ENCODE measurements at regions not wholly inside any gene's neighbourhood (a gene's known extent, or its start where the extent isn't known, plus 50 kb on each side); places are given as distances from the start of the nearest gene placed in this dataset.
"Not testable (repeated sequence)": the region's sequence is repeated elsewhere in the genome, so short reads cannot be mapped to it uniquely, and the experiment has no call there.

DNA sequence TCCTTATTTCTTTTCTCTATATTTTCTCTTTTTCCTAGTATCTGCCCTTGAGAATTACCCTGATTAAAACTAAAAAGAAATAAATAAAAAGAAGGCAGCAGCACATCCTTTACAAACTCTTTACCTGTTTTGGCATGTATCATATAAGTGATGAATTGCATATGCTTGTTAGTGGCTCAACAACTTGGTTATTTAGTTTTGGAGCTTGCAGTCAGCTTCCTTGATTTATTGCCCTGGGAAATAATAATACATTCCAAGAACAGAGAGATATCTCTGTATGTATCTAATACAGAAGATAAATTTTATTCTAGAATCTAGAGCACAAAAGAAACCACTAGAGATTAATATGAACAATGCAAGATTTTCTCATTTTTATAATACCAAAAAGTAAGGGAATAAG lies 139.8 kb upstream of the ZC3H15 start:
- Histone ChIP-seq H3K9me3 (ENCODE audit: severe bottlenecking) (no peaks in the 10 kb centered on the region), H3K27me3 (ENCODE audit: insufficient read depth, low read depth, severe bottlenecking) (no peaks in the 10 kb centered on the region), H3K36me3 (no peaks in the 10 kb centered on the region), H3K27ac (no peak overlapping the region), H3K4me3 (ENCODE audit: low read depth, low read length) (no peak overlapping the region)
- no peak for DNase-seq
- TF ChIP-seq, protein P1, sequence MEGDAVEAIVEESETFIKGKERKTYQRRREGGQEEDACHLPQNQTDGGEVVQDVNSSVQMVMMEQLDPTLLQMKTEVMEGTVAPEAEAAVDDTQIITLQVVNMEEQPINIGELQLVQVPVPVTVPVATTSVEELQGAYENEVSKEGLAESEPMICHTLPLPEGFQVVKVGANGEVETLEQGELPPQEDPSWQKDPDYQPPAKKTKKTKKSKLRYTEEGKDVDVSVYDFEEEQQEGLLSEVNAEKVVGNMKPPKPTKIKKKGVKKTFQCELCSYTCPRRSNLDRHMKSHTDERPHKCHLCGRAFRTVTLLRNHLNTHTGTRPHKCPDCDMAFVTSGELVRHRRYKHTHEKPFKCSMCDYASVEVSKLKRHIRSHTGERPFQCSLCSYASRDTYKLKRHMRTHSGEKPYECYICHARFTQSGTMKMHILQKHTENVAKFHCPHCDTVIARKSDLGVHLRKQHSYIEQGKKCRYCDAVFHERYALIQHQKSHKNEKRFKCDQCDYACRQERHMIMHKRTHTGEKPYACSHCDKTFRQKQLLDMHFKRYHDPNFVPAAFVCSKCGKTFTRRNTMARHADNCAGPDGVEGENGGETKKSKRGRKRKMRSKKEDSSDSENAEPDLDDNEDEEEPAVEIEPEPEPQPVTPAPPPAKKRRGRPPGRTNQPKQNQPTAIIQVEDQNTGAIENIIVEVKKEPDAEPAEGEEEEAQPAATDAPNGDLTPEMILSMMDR (IDR thresholded peaks at IDR 0.05; ENCODE audit: low read depth, low read length) = no peak

GRCh38 chr2:186347472-186347871 lies 138.6 kb upstream of the ZC3H15 start:
- H3K36me3 ChIP-seq = no peaks in the 10 kb centered on the region
- TF ChIP-seq, protein P1 (IDR thresholded peaks at IDR 0.05; ENCODE audit: low read depth, low read length) = no peak
- H3K4me3 ChIP-seq (ENCODE audit: low read depth, low read length) = no peak overlapping the region

GRCh38 chr2:186348200-186348599 lies 137.9 kb upstream of the ZC3H15 start:
- no peak overlapping the region for H3K27ac ChIP-seq
- no peak overlapping the region for H3K4me3 ChIP-seq (ENCODE audit: low read depth, low read length)
- no peaks in the 10 kb centered on the region for H3K36me3 ChIP-seq
- TF ChIP-seq, protein P1 (IDR thresholded peaks at IDR 0.05; ENCODE audit: low read depth, low read length) = no peak
- no peak for DNase-seq
- no peaks in the 10 kb centered on the region for H3K9me3 ChIP-seq (ENCODE audit: severe bottlenecking)
- no peaks in the 10 kb centered on the region for H3K27me3 ChIP-seq (ENCODE audit: insufficient read depth, low read depth, severe bottlenecking)

More at GRCh38 chr2:186347472-186347871, 138.6 kb upstream of the ZC3H15 start:
- no peak for DNase-seq
- H3K9me3 ChIP-seq (ENCODE audit: severe bottlenecking) = no peaks in the 10 kb centered on the region
- no peak overlapping the region for H3K27ac ChIP-seq
- no peaks in the 10 kb centered on the region for H3K27me3 ChIP-seq (ENCODE audit: insufficient read depth, low read depth, severe bottlenecking)

- TF ChIP-seq, protein P1 (IDR thresholded peaks at IDR 0.05; ENCODE audit: low read depth, low read length) = no peak
- H3K9me3 ChIP-seq (ENCODE audit: severe bottlenecking) = peaks cover 2% of the 10 kb centered on the region
- H3K27me3 ChIP-seq (ENCODE audit: insufficient read depth, low read depth, severe bottlenecking) = no peaks in the 10 kb centered on the region
- no peak overlapping the region for H3K4me3 ChIP-seq (ENCODE audit: low read depth, low read length)
- no peak for DNase-seq
- no peak overlapping the region for H3K27ac ChIP-seq
- H3K36me3 ChIP-seq = no peaks in the 10 kb centered on the region
Observed at GRCh38 chr2:186349508-186349907, 136.6 kb upstream of the ZC3H15 start.

- not testable (repeated sequence) for H3K27me3 ChIP-seq (ENCODE audit: insufficient read depth, low read depth, severe bottlenecking); H3K4me3 ChIP-seq (ENCODE audit: low read depth, low read length); H3K27ac ChIP-seq; H3K36me3 ChIP-seq; H3K9me3 ChIP-seq (ENCODE audit: severe bottlenecking); DNase-seq
Observed at GRCh38 chr2:186354160-186354559, 131.9 kb upstream of the ZC3H15 start.

DNA sequence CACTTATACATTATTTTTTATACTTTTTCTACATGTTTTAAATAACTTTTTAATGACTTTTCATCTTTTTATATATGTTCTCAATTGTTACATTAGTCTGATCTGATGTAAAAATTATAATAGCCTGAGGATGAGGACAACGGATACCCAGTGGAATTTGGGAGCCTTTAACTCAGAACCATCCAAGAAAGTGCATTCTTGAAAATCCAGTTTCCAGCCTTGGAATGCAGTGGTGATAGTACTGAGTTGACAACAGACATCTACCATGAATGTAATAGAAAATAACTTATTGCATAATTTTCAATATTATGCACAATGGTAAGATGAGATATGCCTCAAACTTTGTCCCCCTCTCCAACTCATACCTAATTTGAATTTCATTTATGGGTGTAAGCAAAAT lies 120.7 kb upstream of the ZC3H15 start:
- no peak overlapping the region for H3K27ac ChIP-seq
- TF ChIP-seq, protein P1 (IDR thresholded peaks at IDR 0.05; ENCODE audit: low read depth, low read length) = no peak
- no peaks in the 10 kb centered on the region for H3K27me3 ChIP-seq (ENCODE audit: insufficient read depth, low read depth, severe bottlenecking)
- no peak overlapping the region for H3K4me3 ChIP-seq (ENCODE audit: low read depth, low read length)
- H3K9me3 ChIP-seq (ENCODE audit: severe bottlenecking) = no peaks in the 10 kb centered on the region
- DNase-seq = no peak
- no peaks in the 10 kb centered on the region for H3K36me3 ChIP-seq
